ENCODE measurements at regions not wholly inside any gene's neighbourhood (a gene's known extent, or its start where the extent isn't known, plus 50 kb on each side); places are given as distances from the start of the nearest gene placed in this dataset.

DNA sequence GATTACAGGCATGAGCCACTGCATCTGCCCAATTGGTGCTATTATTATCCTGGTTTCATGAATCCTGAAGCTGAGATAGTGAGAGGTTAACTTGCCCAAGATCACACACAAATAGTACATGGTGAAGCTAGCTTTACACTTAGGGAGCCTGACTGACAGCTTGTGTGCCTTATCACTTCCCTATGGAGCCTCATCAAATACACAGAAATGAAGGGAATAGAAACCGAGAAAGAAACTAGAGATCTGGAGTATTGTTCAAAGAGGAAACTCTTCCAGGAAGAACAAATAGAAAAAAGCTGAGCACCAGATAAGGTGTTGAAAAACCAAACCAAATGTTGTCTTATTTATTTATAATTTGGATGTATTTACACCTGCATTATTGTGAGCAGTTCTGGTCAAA is 155.0 kb upstream of the CITED2 start:
- no peak overlapping the region for H3K27ac ChIP-seq
- TF ChIP-seq ZFX (IDR thresholded peaks at IDR 0.05; ENCODE audit: borderline replicate concordance) (no peak), CTCF (IDR thresholded peaks at IDR 0.05) (no peak)

DNA sequence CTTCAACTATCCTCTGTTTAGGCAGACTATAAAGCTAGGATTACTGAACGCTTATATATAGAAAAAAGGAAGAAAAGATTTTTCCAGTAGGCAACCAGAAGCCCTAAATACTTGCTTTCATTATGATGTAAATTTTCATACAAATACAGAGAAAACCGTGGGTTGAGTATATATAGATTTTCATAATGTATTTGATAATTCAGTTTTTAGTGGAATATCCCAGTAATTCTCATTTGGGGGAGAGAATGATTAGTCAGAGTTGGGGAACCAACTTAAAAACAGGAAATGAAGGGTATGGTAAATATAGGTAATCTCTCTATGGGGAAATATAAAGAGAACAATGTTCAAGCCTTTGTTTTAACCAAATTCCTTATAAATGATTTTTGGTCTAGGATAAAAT is 154.0 kb upstream of the CITED2 start:
- TF ChIP-seq CTCF (IDR thresholded peaks at IDR 0.05) (no peak), ZFX (IDR thresholded peaks at IDR 0.05; ENCODE audit: borderline replicate concordance) (no peak)
- H3K27ac ChIP-seq, result no peak overlapping the region

- no peak overlapping the region for H3K27ac ChIP-seq
- TF ChIP-seq ZFX (IDR thresholded peaks at IDR 0.05; ENCODE audit: borderline replicate concordance) (no peak), CTCF (IDR thresholded peaks at IDR 0.05) (no peak)
Measured at GRCh38 chr6:139525415-139525814, 151.0 kb upstream of the CITED2 start.

DNA sequence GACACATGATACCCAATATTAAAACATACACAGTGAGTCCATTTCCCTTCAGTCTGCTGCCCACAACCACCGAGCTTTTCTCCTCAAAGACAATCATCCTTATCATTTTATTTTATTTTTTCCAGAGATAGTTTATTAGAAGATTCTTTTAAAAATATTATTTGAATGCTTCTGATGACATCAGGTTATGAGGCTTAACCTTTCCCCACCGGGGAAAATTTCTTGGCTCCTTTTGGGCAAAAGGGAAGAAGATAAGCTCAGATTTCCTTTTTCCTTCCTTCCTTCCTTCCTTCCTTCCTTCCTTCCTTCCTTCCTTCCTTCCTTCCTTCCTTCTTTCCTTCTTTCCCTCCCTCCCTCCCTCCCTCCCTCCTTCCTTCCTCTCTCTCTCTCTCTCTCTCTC is 149.5 kb upstream of the CITED2 start:
- TF ChIP-seq ZFX (IDR thresholded peaks at IDR 0.05; ENCODE audit: borderline replicate concordance) (no peak), CTCF (IDR thresholded peaks at IDR 0.05) (no peak)
- no peak overlapping the region for H3K27ac ChIP-seq

DNA sequence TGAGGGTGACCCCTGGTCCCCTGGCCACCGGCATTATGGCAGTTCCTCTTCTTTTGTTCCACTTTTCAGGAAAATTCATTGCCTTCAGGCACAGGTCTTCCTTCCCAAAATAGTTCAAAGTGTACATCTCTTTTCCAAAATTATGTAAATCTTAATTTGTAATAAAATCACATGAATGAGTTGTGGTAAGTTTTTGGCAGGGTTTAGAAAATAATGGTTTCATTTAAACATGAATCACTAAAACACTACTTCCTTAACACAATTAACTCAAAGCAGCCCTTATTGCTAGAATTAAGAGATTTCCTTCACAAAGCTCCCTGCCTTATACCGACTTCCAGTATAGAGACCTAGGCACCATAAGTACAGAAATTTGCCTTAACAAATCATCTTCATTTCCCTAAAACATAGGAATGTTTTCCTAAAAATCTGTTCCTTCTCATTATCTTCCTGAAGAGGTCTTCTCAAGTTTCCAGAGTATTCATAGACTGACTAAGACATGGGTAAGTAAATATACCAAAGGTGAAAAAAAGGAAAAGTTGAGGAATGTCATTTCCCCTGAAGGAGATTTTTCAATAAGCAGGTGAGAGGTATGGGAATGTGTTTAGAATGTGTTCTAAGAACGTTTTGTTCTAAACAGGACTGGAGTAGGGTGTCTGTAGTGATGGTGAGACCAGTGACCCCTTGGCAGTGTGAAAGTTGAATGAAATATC is 148.2 kb upstream of the CITED2 start:
- TF ChIP-seq ZFX (IDR thresholded peaks at IDR 0.05; ENCODE audit: borderline replicate concordance) (no peak), CTCF (IDR thresholded peaks at IDR 0.05) (no peak)
- no peak overlapping the region for H3K27ac ChIP-seq

GRCh38 chr6:139521338-139521737 is 146.9 kb upstream of the CITED2 start:
- no peak overlapping the region for H3K27ac ChIP-seq
- no peak for TF ChIP-seq CTCF (IDR thresholded peaks at IDR 0.05)

DNA sequence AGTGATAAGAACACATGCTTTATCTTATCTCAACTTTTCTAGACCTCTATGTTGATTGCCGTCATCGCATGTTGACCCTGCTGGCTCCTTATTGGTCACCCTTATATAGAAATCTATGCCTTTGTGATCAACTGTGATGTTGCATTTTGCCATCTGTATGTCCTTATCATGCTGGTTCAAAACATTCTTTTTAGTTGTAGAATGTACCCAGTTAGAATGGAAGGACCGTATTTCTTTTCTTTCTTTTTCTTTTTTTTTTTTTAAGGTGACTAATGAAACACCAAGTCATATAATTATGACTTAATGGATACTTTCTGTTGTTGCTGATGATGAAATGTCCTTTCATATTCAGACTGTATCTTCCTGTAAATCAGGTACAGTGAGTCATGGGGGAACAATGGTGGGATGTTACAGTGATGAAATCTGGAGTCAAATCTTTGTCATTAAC is 145.9 kb upstream of the CITED2 start:
- H3K27ac ChIP-seq, result no peak overlapping the region
- TF ChIP-seq CTCF (IDR thresholded peaks at IDR 0.05), result no peak
- TF ChIP-seq ZFX (IDR thresholded peaks at IDR 0.05; ENCODE audit: borderline replicate concordance), result no peak
